CD14-positive monocyte (primary cell): ENCODE measurements at regions not wholly inside any gene's neighbourhood (a gene's known extent, or its start where the extent isn't known, plus 50 kb on each side); places are given as distances from the start of the nearest gene placed in this dataset.

Source experiments
- DNase-seq, 3 donors: peaks; one replicate each; pipeline ENCODE4 v3.0.0-alpha.2; 2011 to 2022
- H2AFZ ChIP-seq: 2 replicates; pipeline ENCODE4 v1.6.0; 2012; ENCODE audit warnings: mild to moderate bottlenecking, low read depth, low read length, inconsistent platforms; ENCODE audit not compliant: insufficient read depth, poor library complexity, severe bottlenecking
- H3K27ac ChIP-seq, 2 donors: 1 replicate in 1 of 2; 2 replicates in 1 of 2; pipeline ENCODE4 v1.5.1; 2012 to 2013; ENCODE audit warnings: low read length in 2 of 2, control low read depth in 1 of 2, inconsistent platforms in 1 of 2, low read depth in 1 of 2, mild to moderate bottlenecking in 1 of 2
- H3K27me3 ChIP-seq, 2 donors: one replicate each; pipeline versions ENCODE4 v1.6.0 to v1.6.1; 2011 to 2013; ENCODE audit warnings: low read length in 2 of 2; ENCODE audit not compliant: control insufficient read depth in 2 of 2, insufficient read depth in 2 of 2
- H3K36me3 ChIP-seq, 2 donors: replicated peaks in 1 of 2; 1 replicate in 1 of 2; 2 replicates in 1 of 2; pipeline versions ENCODE4 v1.5.1 to v1.6.1; 2012 to 2013; ENCODE audit warnings: low read length in 2 of 2, control low read depth in 1 of 2, inconsistent platforms in 1 of 2, mild to moderate bottlenecking in 1 of 2; ENCODE audit not compliant: insufficient read depth in 2 of 2, control insufficient read depth in 1 of 2
- H3K4me1 ChIP-seq, 2 donors: 1 replicate in 1 of 2; 2 replicates in 1 of 2; pipeline versions ENCODE4 v1.5.1 to v1.6.1; 2012 to 2013; ENCODE audit warnings: low read length in 2 of 2, control low read depth in 1 of 2, inconsistent platforms in 1 of 2, mild to moderate bottlenecking in 1 of 2, moderate library complexity in 1 of 2; ENCODE audit not compliant: insufficient read depth in 2 of 2, control insufficient read depth in 1 of 2
- H3K4me2 ChIP-seq: replicated peaks from 2 replicates; pipeline ENCODE3; 2012; ENCODE audit warnings: low read length, moderate library complexity, mild to moderate bottlenecking; ENCODE audit not compliant: poor library complexity, severe bottlenecking; ENCODE audit errors: extremely low read depth
- H3K4me3 ChIP-seq, 3 experiments: fragments of 200-600 bp in 1 of 3; sonication (generic) in 1 of 3; replicated peaks in 1 of 3; 1 replicate in 2 of 3; 2 replicates in 1 of 3; pipeline ENCODE4 v1.5.1; 2011 to 2013; ENCODE audit warnings: low read length in 3 of 3, mild to moderate bottlenecking in 3 of 3, control low read depth in 2 of 3, low read depth in 2 of 3, inconsistent platforms in 1 of 3, moderate library complexity in 1 of 3
- H3K79me2 ChIP-seq: 2 replicates; pipeline ENCODE4 v1.6.0; 2012; ENCODE audit warnings: mild to moderate bottlenecking, control low read depth, inconsistent platforms, low read length, moderate library complexity; ENCODE audit not compliant: insufficient read depth
- H3K9ac ChIP-seq: 2 replicates; pipeline ENCODE4 v1.6.0; 2017; ENCODE audit warnings: low read length, mild to moderate bottlenecking; ENCODE audit not compliant: insufficient read depth, poor library complexity, severe bottlenecking
- H3K9me3 ChIP-seq, 2 donors: replicated peaks in 1 of 2; 1 replicate in 1 of 2; 2 replicates in 1 of 2; pipeline versions ENCODE4 v1.5.1 to v1.6.1; 2012 to 2013; ENCODE audit warnings: low read length in 2 of 2, control low read depth in 1 of 2; ENCODE audit not compliant: control insufficient read depth in 1 of 2, insufficient read depth in 1 of 2
- H4K20me1 ChIP-seq: 2 replicates; pipeline ENCODE4 v1.6.0; 2012; ENCODE audit warnings: mild to moderate bottlenecking, low read length, control low read depth, moderate library complexity; ENCODE audit not compliant: insufficient read depth
- H3K27ac Mint-ChIP-seq, 7 donors: one replicate each; pipeline ENCODE4 v1.8.0; 2020; ENCODE audit warnings: mild to moderate bottlenecking in 7 of 7, mixed read lengths in 7 of 7, moderate library complexity in 6 of 7, inconsistent platforms in 2 of 7
- H3K27me3 Mint-ChIP-seq, 3 donors: one replicate each; pipeline ENCODE4 v1.8.0; 2021 to 2022; ENCODE audit warnings: low read depth in 3 of 3, mild to moderate bottlenecking in 3 of 3, mixed read lengths in 3 of 3, moderate library complexity in 3 of 3, inconsistent platforms in 1 of 3
- H3K36me3 Mint-ChIP-seq, 2 donors: one replicate each; pipeline ENCODE4 v1.8.0; 2020; ENCODE audit warnings: mixed read lengths in 2 of 2, inconsistent platforms in 1 of 2, mild to moderate bottlenecking in 1 of 2
- H3K4me1 Mint-ChIP-seq: one replicate; pipeline ENCODE4 v1.8.0; 2020; ENCODE audit warnings: mild to moderate bottlenecking, mixed read lengths
- H3K4me3 Mint-ChIP-seq, 2 donors: one replicate each; pipeline ENCODE4 v1.8.0; 2020; ENCODE audit warnings: mild to moderate bottlenecking in 2 of 2, mixed read lengths in 2 of 2, moderate library complexity in 1 of 2
- H3K9me3 Mint-ChIP-seq, 7 donors: one replicate each; pipeline ENCODE4 v1.8.0; 2020 to 2022; ENCODE audit warnings: mixed read lengths in 7 of 7, mild to moderate bottlenecking in 6 of 7, moderate library complexity in 6 of 7, inconsistent platforms in 2 of 7
- CTCF ChIP-seq: fragments of 200-600 bp; IDR thresholded peaks from one replicate; pipeline ENCODE4 v1.8.0; 2022; ENCODE audit warnings: antibody characterized with exemption, mild to moderate bottlenecking
- whole genome bisulfite sequencing: methylation state at CpG from one replicate; pipeline ENCODE4 v1.1.5; 2013; ENCODE audit warnings: missing lambda C conversion rate; ENCODE audit not compliant: insufficient coverage; 5-methylcytosine and 5-hydroxymethylcytosine counted together
- intact Hi-C, 2 donors: fragments of 100-400 bp; cut with micrococcal nuclease; formaldehyde crosslinking; loops; one replicate each; pipeline versions ENCODE4 v1.15.0 to v1.15.1; 2023

- Histone ChIP-seq H3K27me3 (no peaks in the 10 kb centered on the region), H3K79me2 (no peaks in the 10 kb centered on the region), H3K9me3 (peaks cover 17% of the 10 kb centered on the region in 2 donors), H3K27ac (no peak overlapping the region), H3K9ac (no peak overlapping the region), H2AFZ (no peak overlapping the region), H3K4me3 (no peak overlapping the region), H3K4me2 (no peak overlapping the region), H4K20me1 (no peaks in the 10 kb centered on the region), H3K36me3 (no peaks in the 10 kb centered on the region), H3K4me1 (no peaks in the 10 kb centered on the region)
- H3K36me3 Mint-ChIP-seq = no peaks in the 10 kb centered on the region
- intact Hi-C loops = no loop called here
- peaks cover 0 to under 1% (median 0%) of the 10 kb centered on the region in 3 donors for H3K27me3 Mint-ChIP-seq
- H3K27ac Mint-ChIP-seq = no peak overlapping the region
- H3K9me3 Mint-ChIP-seq = peaks cover 0 to 16% (median 2%) of the 10 kb centered on the region in 7 donors
- no peak for DNase-seq
- TF ChIP-seq CTCF = no peak
- H3K4me3 Mint-ChIP-seq = no peak overlapping the region
- no peaks in the 10 kb centered on the region for H3K4me1 Mint-ChIP-seq
These were observed 1490.7 kb downstream of the SUCLG1 start for GRCh38 chr2:82968358-82968757.

GRCh38 chr2:82964341-82964740 lies 1494.7 kb downstream of the SUCLG1 start:
- peaks cover 0 to 15% (median 2%) of the 10 kb centered on the region in 7 donors for H3K9me3 Mint-ChIP-seq
- Histone ChIP-seq H2AFZ (no peak overlapping the region), H3K4me1 (no peaks in the 10 kb centered on the region), H3K9ac (no peak overlapping the region), H4K20me1 (no peaks in the 10 kb centered on the region), H3K79me2 (no peaks in the 10 kb centered on the region), H3K36me3 (no peaks in the 10 kb centered on the region), H3K4me2 (no peak overlapping the region), H3K4me3 (no peak overlapping the region), H3K9me3 (peaks cover 7 to 8% of the 10 kb centered on the region in 2 donors), H3K27me3 (no peaks in the 10 kb centered on the region), H3K27ac (no peak overlapping the region)
- no peak for DNase-seq
- no peaks in the 10 kb centered on the region for H3K27me3 Mint-ChIP-seq
- no peak overlapping the region for H3K4me3 Mint-ChIP-seq
- no peaks in the 10 kb centered on the region for H3K4me1 Mint-ChIP-seq
- no peak overlapping the region for H3K27ac Mint-ChIP-seq
- 67% methylated on average over 1 of the region's 4 CpGs for WGBS
- intact Hi-C loops = no loop called here
- no peaks in the 10 kb centered on the region for H3K36me3 Mint-ChIP-seq
- TF ChIP-seq CTCF = no peak
